Uterus (tissue), 2 donors: ENCODE measurements at regions not wholly inside any gene's neighbourhood (a gene's known extent, or its start where the extent isn't known, plus 50 kb on each side); places are given as distances from the start of the nearest gene placed in this dataset.

Experiments
- POLR2A ChIP-seq, 2 donors: fragments of 450-650 bp; IDR thresholded peaks; one replicate each; pipeline ENCODE4 v1.6.1; 2016; ENCODE audit warnings: antibody characterized with exemption in 2 of 2, mild to moderate bottlenecking in 1 of 2, moderate library complexity in 1 of 2
- TF ChIP-seq, protein P1 (sequence below), 4 experiments: fragments of 200-600 bp in 2 of 4; fragments of 450-650 bp in 2 of 4; sonication (generic) in 2 of 4; IDR thresholded peaks; one replicate each; pipeline ENCODE4 v1.5.1; 2016 to 2019; ENCODE audit warnings: antibody characterized with exemption in 4 of 4, mild to moderate bottlenecking in 2 of 4, moderate library complexity in 1 of 4

GRCh38 chr5:12777342-12777741, 873.1 kb upstream of the CTNND2 start:
- TF ChIP-seq, protein P1, sequence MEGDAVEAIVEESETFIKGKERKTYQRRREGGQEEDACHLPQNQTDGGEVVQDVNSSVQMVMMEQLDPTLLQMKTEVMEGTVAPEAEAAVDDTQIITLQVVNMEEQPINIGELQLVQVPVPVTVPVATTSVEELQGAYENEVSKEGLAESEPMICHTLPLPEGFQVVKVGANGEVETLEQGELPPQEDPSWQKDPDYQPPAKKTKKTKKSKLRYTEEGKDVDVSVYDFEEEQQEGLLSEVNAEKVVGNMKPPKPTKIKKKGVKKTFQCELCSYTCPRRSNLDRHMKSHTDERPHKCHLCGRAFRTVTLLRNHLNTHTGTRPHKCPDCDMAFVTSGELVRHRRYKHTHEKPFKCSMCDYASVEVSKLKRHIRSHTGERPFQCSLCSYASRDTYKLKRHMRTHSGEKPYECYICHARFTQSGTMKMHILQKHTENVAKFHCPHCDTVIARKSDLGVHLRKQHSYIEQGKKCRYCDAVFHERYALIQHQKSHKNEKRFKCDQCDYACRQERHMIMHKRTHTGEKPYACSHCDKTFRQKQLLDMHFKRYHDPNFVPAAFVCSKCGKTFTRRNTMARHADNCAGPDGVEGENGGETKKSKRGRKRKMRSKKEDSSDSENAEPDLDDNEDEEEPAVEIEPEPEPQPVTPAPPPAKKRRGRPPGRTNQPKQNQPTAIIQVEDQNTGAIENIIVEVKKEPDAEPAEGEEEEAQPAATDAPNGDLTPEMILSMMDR (IDR thresholded peaks at IDR 0.05) = no peak
- TF ChIP-seq POLR2A (IDR thresholded peaks at IDR 0.05) = no peak
